HL-60 (cell line): ENCODE measurements at regions not wholly inside any gene's neighbourhood (a gene's known extent, or its start where the extent isn't known, plus 50 kb on each side); places are given as distances from the start of the nearest gene placed in this dataset.

Experiments used
- DNase-seq, 2 experiments: peaks; one replicate each; pipeline ENCODE4 v3.0.0-alpha.2; 2010 to 2020; ENCODE audit warnings: low read depth in 1 of 2, low spot score in 1 of 2
- H3K27ac ChIP-seq: fragments of 250-450 bp; sonication (Bioruptor Pico); replicated peaks from 2 replicates; pipeline ENCODE4 v1.5.1; 2020; ENCODE audit warnings: mild to moderate bottlenecking, moderate library complexity
- H3K27me3 ChIP-seq: fragments of 250-450 bp; sonication (Bioruptor Pico); 2 replicates; pipeline ENCODE4 v1.5.1; 2021; ENCODE audit warnings: mild to moderate bottlenecking, moderate library complexity; ENCODE audit not compliant: insufficient read depth, poor library complexity, severe bottlenecking
- H3K4me3 ChIP-seq: replicated peaks from 2 replicates; pipeline ENCODE4 v1.5.1; 2011; ENCODE audit warnings: mild to moderate bottlenecking, control low read depth, low read length; ENCODE audit not compliant: insufficient read depth
- GABPA ChIP-seq: IDR thresholded peaks from 2 replicates; pipeline ENCODE4 v1.6.1; 2012; ENCODE audit warnings: low read depth
- POLR2AphosphoS5 ChIP-seq: IDR thresholded peaks from 2 replicates; pipeline ENCODE4 v1.6.1; 2012; ENCODE audit warnings: low read depth
- SPI1 ChIP-seq: IDR thresholded peaks from 2 replicates; pipeline ENCODE4 v1.6.1; 2012; ENCODE audit warnings: low read depth, mild to moderate bottlenecking, borderline replicate concordance
- TF ChIP-seq, protein P1 (sequence below): IDR thresholded peaks from 2 replicates; pipeline ENCODE4 v1.6.1; 2012; ENCODE audit warnings: low read depth; ENCODE audit not compliant: insufficient replicate concordance
- TF ChIP-seq, protein P2 (sequence below): IDR thresholded peaks from one replicate; pipeline ENCODE4 v1.5.1; 2011; ENCODE audit warnings: low read length, control low read depth, inconsistent platforms; ENCODE audit not compliant: insufficient read depth

DNA sequence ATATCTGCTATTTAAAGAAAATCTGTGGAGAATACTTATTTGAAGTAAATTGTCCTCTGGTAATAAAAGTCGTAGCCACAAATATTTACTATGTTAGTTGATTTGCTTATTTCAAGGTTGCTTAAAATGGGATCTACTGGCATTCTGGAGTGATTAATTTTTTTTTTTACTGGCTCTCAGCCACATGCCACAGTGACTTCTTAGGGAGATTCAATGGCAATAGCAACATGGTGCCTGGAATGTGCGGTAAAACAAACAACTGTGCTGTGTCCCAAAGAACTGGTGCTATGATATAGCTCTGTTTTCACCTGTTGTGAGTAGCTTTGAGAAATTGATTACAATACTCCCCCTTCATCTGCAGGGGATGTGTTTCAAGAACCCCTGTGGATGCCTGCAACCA, 324.3 kb downstream of the GPAT3 start:
- no peak for TF ChIP-seq SPI1
- TF ChIP-seq GABPA = no peak
- TF ChIP-seq, protein P1, sequence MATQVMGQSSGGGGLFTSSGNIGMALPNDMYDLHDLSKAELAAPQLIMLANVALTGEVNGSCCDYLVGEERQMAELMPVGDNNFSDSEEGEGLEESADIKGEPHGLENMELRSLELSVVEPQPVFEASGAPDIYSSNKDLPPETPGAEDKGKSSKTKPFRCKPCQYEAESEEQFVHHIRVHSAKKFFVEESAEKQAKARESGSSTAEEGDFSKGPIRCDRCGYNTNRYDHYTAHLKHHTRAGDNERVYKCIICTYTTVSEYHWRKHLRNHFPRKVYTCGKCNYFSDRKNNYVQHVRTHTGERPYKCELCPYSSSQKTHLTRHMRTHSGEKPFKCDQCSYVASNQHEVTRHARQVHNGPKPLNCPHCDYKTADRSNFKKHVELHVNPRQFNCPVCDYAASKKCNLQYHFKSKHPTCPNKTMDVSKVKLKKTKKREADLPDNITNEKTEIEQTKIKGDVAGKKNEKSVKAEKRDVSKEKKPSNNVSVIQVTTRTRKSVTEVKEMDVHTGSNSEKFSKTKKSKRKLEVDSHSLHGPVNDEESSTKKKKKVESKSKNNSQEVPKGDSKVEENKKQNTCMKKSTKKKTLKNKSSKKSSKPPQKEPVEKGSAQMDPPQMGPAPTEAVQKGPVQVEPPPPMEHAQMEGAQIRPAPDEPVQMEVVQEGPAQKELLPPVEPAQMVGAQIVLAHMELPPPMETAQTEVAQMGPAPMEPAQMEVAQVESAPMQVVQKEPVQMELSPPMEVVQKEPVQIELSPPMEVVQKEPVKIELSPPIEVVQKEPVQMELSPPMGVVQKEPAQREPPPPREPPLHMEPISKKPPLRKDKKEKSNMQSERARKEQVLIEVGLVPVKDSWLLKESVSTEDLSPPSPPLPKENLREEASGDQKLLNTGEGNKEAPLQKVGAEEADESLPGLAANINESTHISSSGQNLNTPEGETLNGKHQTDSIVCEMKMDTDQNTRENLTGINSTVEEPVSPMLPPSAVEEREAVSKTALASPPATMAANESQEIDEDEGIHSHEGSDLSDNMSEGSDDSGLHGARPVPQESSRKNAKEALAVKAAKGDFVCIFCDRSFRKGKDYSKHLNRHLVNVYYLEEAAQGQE = no peak
- TF ChIP-seq, protein P2, sequence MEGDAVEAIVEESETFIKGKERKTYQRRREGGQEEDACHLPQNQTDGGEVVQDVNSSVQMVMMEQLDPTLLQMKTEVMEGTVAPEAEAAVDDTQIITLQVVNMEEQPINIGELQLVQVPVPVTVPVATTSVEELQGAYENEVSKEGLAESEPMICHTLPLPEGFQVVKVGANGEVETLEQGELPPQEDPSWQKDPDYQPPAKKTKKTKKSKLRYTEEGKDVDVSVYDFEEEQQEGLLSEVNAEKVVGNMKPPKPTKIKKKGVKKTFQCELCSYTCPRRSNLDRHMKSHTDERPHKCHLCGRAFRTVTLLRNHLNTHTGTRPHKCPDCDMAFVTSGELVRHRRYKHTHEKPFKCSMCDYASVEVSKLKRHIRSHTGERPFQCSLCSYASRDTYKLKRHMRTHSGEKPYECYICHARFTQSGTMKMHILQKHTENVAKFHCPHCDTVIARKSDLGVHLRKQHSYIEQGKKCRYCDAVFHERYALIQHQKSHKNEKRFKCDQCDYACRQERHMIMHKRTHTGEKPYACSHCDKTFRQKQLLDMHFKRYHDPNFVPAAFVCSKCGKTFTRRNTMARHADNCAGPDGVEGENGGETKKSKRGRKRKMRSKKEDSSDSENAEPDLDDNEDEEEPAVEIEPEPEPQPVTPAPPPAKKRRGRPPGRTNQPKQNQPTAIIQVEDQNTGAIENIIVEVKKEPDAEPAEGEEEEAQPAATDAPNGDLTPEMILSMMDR = no peak
- TF ChIP-seq POLR2AphosphoS5 = no peak
- Histone ChIP-seq H3K27me3 (peaks cover 4% of the 10 kb centered on the region), H3K4me3 (no peak overlapping the region), H3K27ac (no peak overlapping the region)
- no peak for DNase-seq

DNA sequence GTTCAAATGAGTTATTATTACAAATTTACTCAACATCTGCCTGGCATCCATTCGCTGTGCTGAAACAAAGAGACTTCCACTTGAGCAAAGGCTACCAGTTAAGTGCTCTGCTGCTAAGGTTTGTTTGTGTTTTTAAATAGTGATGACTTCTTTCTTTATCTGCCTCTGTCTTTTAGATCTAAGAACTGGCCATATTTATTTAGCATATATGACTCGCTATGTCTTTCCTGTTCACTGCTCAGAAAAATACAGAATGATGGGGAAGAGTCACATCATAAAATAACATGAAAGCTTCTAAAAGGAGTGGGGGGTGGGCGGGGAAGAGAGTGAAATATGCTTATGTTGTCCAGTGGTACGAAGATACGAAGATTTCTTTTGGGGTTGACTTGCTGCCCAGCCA, 322.2 kb downstream of the GPAT3 start:
- Histone ChIP-seq H3K27me3 (peaks cover 7% of the 10 kb centered on the region), H3K27ac (no peak overlapping the region), H3K4me3 (no peak overlapping the region)
- DNase-seq = no peak
- TF ChIP-seq, protein P1 = no peak
- TF ChIP-seq, protein P2 = no peak
- TF ChIP-seq SPI1 (no peak), GABPA (no peak), POLR2AphosphoS5 (no peak)

DNA sequence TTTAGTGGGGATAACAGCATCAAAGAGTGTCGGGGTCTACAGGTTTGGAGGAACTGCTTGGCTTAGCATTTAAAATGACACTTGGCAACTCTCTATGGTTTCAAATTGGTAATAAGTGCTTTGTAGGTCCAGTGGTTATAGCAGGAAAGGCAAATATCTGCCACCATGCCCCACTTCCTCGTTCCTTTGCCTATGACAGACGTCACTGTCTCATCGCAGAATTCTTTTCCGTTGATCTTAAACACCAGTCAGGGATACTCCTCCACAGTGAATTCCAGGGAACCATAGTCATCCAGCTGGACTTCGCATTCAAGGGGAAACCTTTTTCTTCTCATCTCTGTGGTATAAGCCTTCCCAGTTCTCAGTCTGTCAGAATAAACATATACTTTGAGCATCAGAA, 319.1 kb downstream of the GPAT3 start:
- H3K27me3 ChIP-seq = peaks cover 7% of the 10 kb centered on the region
- no peak for DNase-seq
- H3K4me3 ChIP-seq = no peak overlapping the region
- H3K27ac ChIP-seq = no peak overlapping the region
- TF ChIP-seq POLR2AphosphoS5 (no peak), GABPA (no peak), SPI1 (no peak)
- TF ChIP-seq, protein P2 = no peak
- TF ChIP-seq, protein P1 = no peak
